Neural cell (in vitro differentiated cells): ENCODE measurements at regions not wholly inside any gene's neighbourhood (a gene's known extent, or its start where the extent isn't known, plus 50 kb on each side); places are given as distances from the start of the nearest gene placed in this dataset.

Experiments used
- EZH2 ChIP-seq: fragments of 200-600, 300-800 bp; shearing (Covaris generic), sonication (generic); IDR thresholded peaks from 2 replicates; pipeline ENCODE4 v1.6.1; 2014; ENCODE audit warnings: antibody characterized with exemption, low read length, borderline replicate concordance, mild to moderate bottlenecking; ENCODE audit not compliant: insufficient read depth, poor library complexity, severe bottlenecking
- POLR2AphosphoS5 ChIP-seq: IDR thresholded peaks from 2 replicates; pipeline ENCODE4 v1.6.1; 2012
- REST ChIP-seq: IDR thresholded peaks from 2 replicates; pipeline ENCODE4 v1.6.1; 2012; ENCODE audit warnings: borderline replicate concordance
- SMC3 ChIP-seq: fragments of 450-650 bp; conservative IDR thresholded peaks from 2 replicates; pipeline ENCODE4 v1.6.1; 2014; ENCODE audit warnings: antibody characterized with exemption, mild to moderate bottlenecking, moderate library complexity; ENCODE audit not compliant: poor library complexity
- TF ChIP-seq, protein P1 (sequence below): fragments of 450-650 bp; IDR thresholded peaks from 2 replicates; pipeline ENCODE4 v1.5.1; 2014; ENCODE audit warnings: antibody characterized with exemption, mild to moderate bottlenecking, moderate library complexity; ENCODE audit not compliant: poor library complexity, severe bottlenecking

DNA sequence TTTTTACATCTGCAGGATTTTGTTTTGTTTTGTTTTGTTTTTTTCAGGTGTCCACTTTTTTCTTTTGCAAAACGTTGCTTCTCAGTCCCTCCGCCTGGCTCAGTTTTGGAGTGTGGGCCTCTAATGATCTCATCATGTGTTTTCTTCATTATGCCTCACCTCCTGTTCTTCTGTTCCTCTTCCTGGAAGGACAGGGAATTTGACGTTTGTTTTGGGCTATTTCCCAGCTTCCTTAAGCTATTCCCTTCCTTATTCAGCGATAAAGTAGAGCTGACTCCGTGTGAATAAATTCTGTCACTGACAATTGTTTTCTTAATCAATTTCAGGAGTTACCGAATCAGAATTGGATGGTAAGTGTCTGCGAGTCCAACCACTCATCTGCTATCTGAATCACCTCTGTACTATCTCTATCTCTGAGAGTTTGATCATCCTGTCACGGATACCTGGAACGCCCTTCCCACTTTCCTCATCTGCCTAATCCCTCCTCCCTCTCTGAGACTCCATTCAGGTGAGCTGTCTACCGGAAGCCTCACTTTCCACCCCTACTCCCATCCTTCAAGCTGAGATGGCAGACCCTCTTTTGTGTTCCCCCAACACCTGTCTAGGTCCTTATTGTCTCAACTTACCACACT is 218.4 kb downstream of the GATA3 start:
- TF ChIP-seq REST (no peak), EZH2 (no peak), POLR2AphosphoS5 (no peak), SMC3 (no peak)
- TF ChIP-seq, protein P1, sequence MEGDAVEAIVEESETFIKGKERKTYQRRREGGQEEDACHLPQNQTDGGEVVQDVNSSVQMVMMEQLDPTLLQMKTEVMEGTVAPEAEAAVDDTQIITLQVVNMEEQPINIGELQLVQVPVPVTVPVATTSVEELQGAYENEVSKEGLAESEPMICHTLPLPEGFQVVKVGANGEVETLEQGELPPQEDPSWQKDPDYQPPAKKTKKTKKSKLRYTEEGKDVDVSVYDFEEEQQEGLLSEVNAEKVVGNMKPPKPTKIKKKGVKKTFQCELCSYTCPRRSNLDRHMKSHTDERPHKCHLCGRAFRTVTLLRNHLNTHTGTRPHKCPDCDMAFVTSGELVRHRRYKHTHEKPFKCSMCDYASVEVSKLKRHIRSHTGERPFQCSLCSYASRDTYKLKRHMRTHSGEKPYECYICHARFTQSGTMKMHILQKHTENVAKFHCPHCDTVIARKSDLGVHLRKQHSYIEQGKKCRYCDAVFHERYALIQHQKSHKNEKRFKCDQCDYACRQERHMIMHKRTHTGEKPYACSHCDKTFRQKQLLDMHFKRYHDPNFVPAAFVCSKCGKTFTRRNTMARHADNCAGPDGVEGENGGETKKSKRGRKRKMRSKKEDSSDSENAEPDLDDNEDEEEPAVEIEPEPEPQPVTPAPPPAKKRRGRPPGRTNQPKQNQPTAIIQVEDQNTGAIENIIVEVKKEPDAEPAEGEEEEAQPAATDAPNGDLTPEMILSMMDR, result no peak
